ENCODE measurements at regions not wholly inside any gene's neighbourhood (a gene's known extent, or its start where the extent isn't known, plus 50 kb on each side); places are given as distances from the start of the nearest gene placed in this dataset.
A peak's percentile ranks its signal among the peaks of the same experiment; 100 is the strongest.

- Histone ChIP-seq H4K20me1 (replicated peaks; ENCODE audit: control insufficient read depth, insufficient read depth, low read length) (no peaks in the 10 kb centered on the region), H3K4me1 (replicated peaks in 1 of 2; ENCODE audit: control insufficient read depth in 2 of 2, insufficient read depth in 2 of 2, low read length in 2 of 2) (peaks cover 0 to 18% of the 10 kb centered on the region in 2 experiments; a peak in 4 of 5 replicates), H3K27me3 (ENCODE audit: control insufficient read depth in 2 of 2, insufficient read depth in 2 of 2, low read length in 2 of 2) (no peaks in the 10 kb centered on the region), H3K9me1 (ENCODE audit: control insufficient read depth, insufficient read depth, low read length) (no peaks in the 10 kb centered on the region), H2AFZ (ENCODE audit: low read depth, low read length) (no peak overlapping the region), H3K27ac (ENCODE audit: extremely low read depth, low read depth, low read length) (no peak overlapping the region), H3K9ac (ENCODE audit: insufficient read depth in 1 of 2, low read depth in 2 of 2, low read length in 2 of 2) (no peak overlapping the region), H3K4me3 (no peak overlapping the region), H3K79me2 (ENCODE audit: control insufficient read depth, insufficient read depth, low read length) (no peaks in the 10 kb centered on the region), H3K9me3 (replicated peaks; ENCODE audit: control insufficient read depth, insufficient read depth, low read depth, low read length) (no peaks in the 10 kb centered on the region), H3K4me2 (ENCODE audit: insufficient read depth, low read length) (no peak overlapping the region; the same call in 1 of the 2 replicates), H3K36me3 (ENCODE audit: control insufficient read depth, insufficient read depth, low read length) (no peaks in the 10 kb centered on the region)
- intact Hi-C loops (cut with micrococcal nuclease) (no loop called here), in situ Hi-C loops (cut with MboI) (no loop called here)
- DNase-seq (ENCODE audit: extremely low read depth in 1 of 4, low spot score in 3 of 4) (peak; percentile 48 to 65 (median 54)), ATAC-seq (peak; percentile 77), FAIRE-seq (peak; percentile 63)
- CTCF ChIA-PET (ENCODE audit: low intra/inter-chr PET ratio): interaction anchor here (0.7 kb wide), 1 partner anchor 283 kb away, joined by 3 read pairs; no protein-coding TSS in a partner anchor
- no TSS peak for BruUV-seq (replicated peaks)
- POLR2A ChIA-PET: no interaction called here
- WGBS (ENCODE audit: insufficient coverage, low coverage, missing lambda C conversion rate): 0% methylated on average over 3 of the region's 3 CpGs
- TF ChIP-seq PML (IDR thresholded peaks at IDR 0.05; ENCODE audit: low read length) (no peak), RAD21 (CRISPR knock-in tag; conservative IDR thresholded peaks at IDR 0.05 in 1 of 2, IDR thresholded peaks at IDR 0.05 in 1 of 2) (no peak), SP1 (CRISPR knock-in tag; IDR thresholded peaks at IDR 0.05) (no peak), CBFA2T2 (conservative IDR thresholded peaks at IDR 0.05) (peak; percentile 70), EGR1 (conservative IDR thresholded peaks at IDR 0.05) (peak; percentile 58), POLR3G (IDR thresholded peaks at IDR 0.05; ENCODE audit: extremely low read depth, insufficient read length, insufficient replicate concordance) (no peak), CGGBP1 (CRISPR knock-in tag; IDR thresholded peaks at IDR 0.05) (no peak), HDAC1 (IDR thresholded peaks at IDR 0.05) (0 out of 4 replicates have a peak, but pooled peaks of 1 of the 2 experiments have one; percentile 10), ZNF551 (CRISPR knock-in tag; IDR thresholded peaks at IDR 0.05) (no peak), RREB1 (CRISPR knock-in tag; IDR thresholded peaks at IDR 0.05) (no peak), CREM (IDR thresholded peaks at IDR 0.05; ENCODE audit: low read depth) (no peak), C11orf30 (IDR thresholded peaks at IDR 0.05; ENCODE audit: low read depth) (no peak), ZNF445 (CRISPR knock-in tag; IDR thresholded peaks at IDR 0.05; ENCODE audit: low read depth) (no peak), ZNF282 (CRISPR knock-in tag; IDR thresholded peaks at IDR 0.05) (no peak), ZNF778 (CRISPR knock-in tag; IDR thresholded peaks at IDR 0.05) (no peak), ZNF830 (CRISPR knock-in tag; IDR thresholded peaks at IDR 0.05) (no peak), CBFA2T3 (IDR thresholded peaks at IDR 0.05) (peak; percentile 86)
Measured at GRCh38 chr10:110421512-110422138, 76.1 kb upstream of the DUSP5 start.

Measured in K562 (cell line).